ENCODE measurements at regions not wholly inside any gene's neighbourhood (a gene's known extent, or its start where the extent isn't known, plus 50 kb on each side); places are given as distances from the start of the nearest gene placed in this dataset.

DNA sequence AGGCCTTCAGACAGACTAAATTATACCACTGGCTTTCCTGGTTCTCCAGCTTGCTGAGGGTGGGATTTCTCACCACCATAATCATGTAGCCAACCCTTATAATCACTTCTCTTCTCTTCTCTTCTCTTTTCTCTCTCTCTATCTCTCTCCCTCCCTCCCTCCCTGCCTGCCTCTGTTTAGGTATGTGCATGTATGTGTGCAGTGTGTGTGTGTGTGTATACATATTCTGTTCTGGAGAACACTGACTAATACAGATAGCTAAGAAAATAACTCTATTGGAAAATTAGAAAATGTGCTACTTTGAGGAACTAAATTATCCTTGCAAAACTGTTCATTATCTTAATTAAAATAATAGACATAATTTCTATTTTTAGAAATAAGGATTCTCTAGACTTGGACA is 118.6 kb upstream of the GADL1 start:
- peaks cover 3% of the 10 kb centered on the region for H3K9me3 Mint-ChIP-seq
- H3K27me3 Mint-ChIP-seq (ENCODE audit: low read depth), result peaks cover 3% of the 10 kb centered on the region
- no peak overlapping the region for H3K27ac Mint-ChIP-seq (ENCODE audit: unreplicated experiment)
- DNase-seq (ENCODE audit: low read depth, low spot score), result no peak
- peaks cover 10% of the 10 kb centered on the region for H3K4me1 Mint-ChIP-seq
- TF ChIP-seq, protein P1, sequence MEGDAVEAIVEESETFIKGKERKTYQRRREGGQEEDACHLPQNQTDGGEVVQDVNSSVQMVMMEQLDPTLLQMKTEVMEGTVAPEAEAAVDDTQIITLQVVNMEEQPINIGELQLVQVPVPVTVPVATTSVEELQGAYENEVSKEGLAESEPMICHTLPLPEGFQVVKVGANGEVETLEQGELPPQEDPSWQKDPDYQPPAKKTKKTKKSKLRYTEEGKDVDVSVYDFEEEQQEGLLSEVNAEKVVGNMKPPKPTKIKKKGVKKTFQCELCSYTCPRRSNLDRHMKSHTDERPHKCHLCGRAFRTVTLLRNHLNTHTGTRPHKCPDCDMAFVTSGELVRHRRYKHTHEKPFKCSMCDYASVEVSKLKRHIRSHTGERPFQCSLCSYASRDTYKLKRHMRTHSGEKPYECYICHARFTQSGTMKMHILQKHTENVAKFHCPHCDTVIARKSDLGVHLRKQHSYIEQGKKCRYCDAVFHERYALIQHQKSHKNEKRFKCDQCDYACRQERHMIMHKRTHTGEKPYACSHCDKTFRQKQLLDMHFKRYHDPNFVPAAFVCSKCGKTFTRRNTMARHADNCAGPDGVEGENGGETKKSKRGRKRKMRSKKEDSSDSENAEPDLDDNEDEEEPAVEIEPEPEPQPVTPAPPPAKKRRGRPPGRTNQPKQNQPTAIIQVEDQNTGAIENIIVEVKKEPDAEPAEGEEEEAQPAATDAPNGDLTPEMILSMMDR (conservative IDR thresholded peaks at IDR 0.05), result no peak
- no peaks in the 10 kb centered on the region for H3K36me3 Mint-ChIP-seq (ENCODE audit: low read depth)
- H3K4me3 Mint-ChIP-seq, result no peak overlapping the region

DNA sequence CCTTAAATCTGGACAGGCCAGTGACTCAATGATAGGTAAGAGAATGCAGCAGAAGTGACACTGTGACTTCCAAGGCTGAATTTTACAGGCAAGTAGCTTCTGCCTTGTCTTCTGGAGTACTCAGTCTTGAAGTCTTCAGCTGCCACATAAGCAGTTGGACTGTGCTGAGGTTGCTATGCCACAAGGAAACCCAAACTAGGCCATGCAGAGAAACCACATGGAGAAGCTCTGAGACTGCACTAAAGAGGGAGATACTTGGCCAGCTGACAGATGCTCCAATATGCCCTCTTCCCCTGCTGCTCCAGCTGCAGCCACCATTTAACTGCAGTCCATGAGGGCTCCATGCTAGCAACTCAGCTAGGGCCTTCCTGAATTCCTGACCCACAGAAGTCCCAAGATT is 119.4 kb upstream of the GADL1 start:
- Mint-ChIP-seq H3K4me3 (no peak overlapping the region), H3K27ac (ENCODE audit: unreplicated experiment) (no peak overlapping the region), H3K27me3 (ENCODE audit: low read depth) (peaks cover 3% of the 10 kb centered on the region), H3K36me3 (ENCODE audit: low read depth) (no peaks in the 10 kb centered on the region), H3K9me3 (no peaks in the 10 kb centered on the region), H3K4me1 (peaks cover 10% of the 10 kb centered on the region)
- TF ChIP-seq, protein P1 (conservative IDR thresholded peaks at IDR 0.05), result no peak
- no peak for DNase-seq (ENCODE audit: low read depth, low spot score)

DNA sequence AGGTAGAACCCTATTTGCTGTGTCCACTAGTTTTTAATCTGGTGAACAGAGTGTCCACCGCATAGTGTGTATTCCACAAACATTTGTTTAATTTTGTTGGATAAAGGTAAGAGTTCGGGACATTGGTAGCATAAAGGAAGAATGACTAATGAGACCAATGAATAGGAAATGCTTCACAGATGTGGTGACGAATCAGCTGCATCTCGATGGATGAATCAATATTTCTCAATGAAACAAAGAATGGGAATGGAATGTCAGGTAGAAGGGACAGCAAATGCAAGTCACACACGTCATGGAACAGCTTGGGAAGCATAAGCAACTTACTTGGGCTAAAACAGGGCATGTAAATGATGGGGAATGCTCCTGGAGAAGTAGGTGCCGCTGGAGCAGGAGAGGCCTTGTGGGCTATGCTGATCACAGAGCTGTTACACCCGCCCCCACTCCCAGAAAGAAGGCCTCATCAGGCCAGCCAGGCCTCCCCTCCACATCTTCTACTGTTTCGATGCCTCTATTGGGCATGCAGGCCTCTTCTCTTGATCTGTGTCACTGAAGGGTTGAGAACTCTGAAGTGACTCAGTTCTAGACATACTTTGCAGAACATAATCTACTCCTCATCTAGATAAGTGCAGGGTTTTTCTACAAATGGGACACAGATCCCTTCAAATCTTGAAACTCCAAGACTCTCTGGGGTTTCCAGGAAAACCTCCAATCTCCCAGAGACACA is 120.0 kb upstream of the GADL1 start:
- Mint-ChIP-seq H3K36me3 (ENCODE audit: low read depth) (no peaks in the 10 kb centered on the region), H3K9me3 (peaks cover under 1% of the 10 kb centered on the region), H3K4me3 (no peak overlapping the region), H3K27ac (ENCODE audit: unreplicated experiment) (no peak overlapping the region), H3K4me1 (peaks cover 10% of the 10 kb centered on the region), H3K27me3 (ENCODE audit: low read depth) (peaks cover 3% of the 10 kb centered on the region)
- TF ChIP-seq, protein P1 (conservative IDR thresholded peaks at IDR 0.05), result no peak
- no peak for DNase-seq (ENCODE audit: low read depth, low spot score)

DNA sequence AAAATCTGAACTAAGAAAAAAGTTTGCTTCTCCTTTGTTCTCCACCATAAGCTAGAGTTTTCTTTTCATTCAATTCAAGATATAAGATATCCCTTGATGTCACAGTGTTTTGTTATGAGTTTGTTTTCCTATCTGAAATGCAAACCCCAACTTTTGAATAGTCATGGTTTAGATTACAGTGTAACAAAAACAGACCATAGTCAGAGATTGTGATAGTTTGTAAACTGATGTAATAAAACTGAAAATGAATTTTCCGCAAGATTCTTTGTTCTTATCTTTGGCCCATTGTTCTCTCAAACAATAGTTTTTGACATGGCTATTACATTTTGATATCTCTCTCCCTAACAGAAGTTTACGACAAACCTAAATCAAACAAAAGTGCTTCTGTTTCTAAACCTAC is 121.7 kb upstream of the GADL1 start:
- TF ChIP-seq, protein P1 (conservative IDR thresholded peaks at IDR 0.05), result no peak
- no peaks in the 10 kb centered on the region for H3K27me3 Mint-ChIP-seq (ENCODE audit: low read depth)
- H3K4me1 Mint-ChIP-seq, result no peaks in the 10 kb centered on the region
- peaks cover 2% of the 10 kb centered on the region for H3K9me3 Mint-ChIP-seq
- no peak overlapping the region for H3K27ac Mint-ChIP-seq (ENCODE audit: unreplicated experiment)
- H3K4me3 Mint-ChIP-seq, result no peak overlapping the region
- H3K36me3 Mint-ChIP-seq (ENCODE audit: low read depth), result no peaks in the 10 kb centered on the region
- no peak for DNase-seq (ENCODE audit: low read depth, low spot score)

DNA sequence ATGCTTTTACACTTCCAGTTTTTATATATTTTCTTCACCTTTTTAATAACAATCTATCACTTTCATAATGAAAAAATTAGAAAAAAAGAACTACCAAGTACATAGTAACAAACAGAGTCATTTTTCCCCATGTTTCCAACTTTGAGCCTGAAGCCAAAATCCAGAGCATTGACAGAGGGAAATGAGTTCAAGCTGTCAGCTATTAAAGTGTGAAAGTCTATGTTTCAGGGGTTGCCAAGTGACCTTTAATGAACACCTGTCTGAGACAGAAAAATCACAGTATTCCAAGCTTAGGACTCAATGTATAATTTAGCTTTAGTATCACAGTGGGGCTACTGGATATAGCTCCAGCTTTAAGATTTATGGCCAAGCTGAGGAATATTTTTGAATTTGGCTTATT is 128.3 kb upstream of the GADL1 start:
- H3K27me3 Mint-ChIP-seq (ENCODE audit: low read depth), result no peaks in the 10 kb centered on the region
- TF ChIP-seq, protein P1 (conservative IDR thresholded peaks at IDR 0.05), result no peak
- no peaks in the 10 kb centered on the region for H3K36me3 Mint-ChIP-seq (ENCODE audit: low read depth)
- no peak overlapping the region for H3K4me3 Mint-ChIP-seq
- no peak overlapping the region for H3K27ac Mint-ChIP-seq (ENCODE audit: unreplicated experiment)
- peaks cover 4% of the 10 kb centered on the region for H3K9me3 Mint-ChIP-seq
- DNase-seq (ENCODE audit: low read depth, low spot score), result no peak
- H3K4me1 Mint-ChIP-seq, result no peaks in the 10 kb centered on the region

All from neural crest cell (in vitro differentiated cells).